GM23248 (cell line): ENCODE measurements at regions not wholly inside any gene's neighbourhood (a gene's known extent, or its start where the extent isn't known, plus 50 kb on each side); places are given as distances from the start of the nearest gene placed in this dataset.
A peak's percentile ranks its signal among the peaks of the same experiment; 100 is the strongest.

Experiments used
- DNase-seq: peaks from one replicate; pipeline ENCODE4 v3.0.0-alpha.2; 2015
- H2AFZ ChIP-seq: fragments of 200-600 bp; sonication (generic); 2 replicates; pipeline ENCODE4 v1.6.1; 2016; ENCODE audit warnings: antibody characterized with exemption
- H3F3A ChIP-seq: fragments of 200-600 bp; sonication (generic); 2 replicates; pipeline ENCODE4 v1.6.1; 2016; ENCODE audit warnings: mild to moderate bottlenecking, antibody characterized with exemption, mixed run types; ENCODE audit not compliant: insufficient read depth
- H3K27ac ChIP-seq: fragments of 200-600 bp; sonication (generic); 2 replicates; pipeline ENCODE4 v1.5.1; 2016; ENCODE audit warnings: mild to moderate bottlenecking
- H3K27me3 ChIP-seq: fragments of 200-600 bp; sonication (generic); replicated peaks from 2 replicates; pipeline ENCODE4 v1.6.1; 2016; ENCODE audit warnings: mild to moderate bottlenecking; ENCODE audit not compliant: insufficient read depth
- H3K36me3 ChIP-seq: fragments of 200-600 bp; sonication (generic); 2 replicates; pipeline ENCODE4 v1.6.1; 2016; ENCODE audit warnings: low read depth, mild to moderate bottlenecking
- H3K4me1 ChIP-seq: fragments of 200-600 bp; sonication (generic); 2 replicates; pipeline ENCODE4 v1.6.1; 2016; ENCODE audit warnings: mild to moderate bottlenecking; ENCODE audit not compliant: insufficient read depth
- H3K4me2 ChIP-seq: fragments of 200-600 bp; sonication (generic); one replicate; pipeline ENCODE4 v1.6.1; 2016; ENCODE audit warnings: mild to moderate bottlenecking; ENCODE audit not compliant: unreplicated experiment
- H3K4me3 ChIP-seq: fragments of 200-600 bp; sonication (generic); 2 replicates; pipeline ENCODE4 v1.5.1; 2016; ENCODE audit warnings: mild to moderate bottlenecking
- H3K79me2 ChIP-seq: fragments of 200-600 bp; sonication (generic); 2 replicates; pipeline ENCODE4 v1.6.1; 2016; ENCODE audit warnings: mild to moderate bottlenecking; ENCODE audit not compliant: insufficient read depth
- H3K9ac ChIP-seq: fragments of 200-600 bp; sonication (generic); 2 replicates; pipeline ENCODE4 v1.6.1; 2016; ENCODE audit warnings: mild to moderate bottlenecking
- H3K9me2 ChIP-seq: fragments of 200-600 bp; sonication (generic); 2 replicates; pipeline ENCODE4 v1.6.1; 2016; ENCODE audit warnings: mixed run types, mild to moderate bottlenecking, moderate library complexity; ENCODE audit not compliant: insufficient read depth
- H3K9me3 ChIP-seq: fragments of 200-600 bp; sonication (generic); one replicate; pipeline ENCODE4 v1.6.1; 2017; ENCODE audit warnings: low read depth
- H4K20me1 ChIP-seq: fragments of 200-600 bp; sonication (generic); 2 replicates; pipeline ENCODE4 v1.6.0; 2016; ENCODE audit not compliant: insufficient read depth
- EZH2 ChIP-seq: fragments of 200-600 bp; sonication (generic); IDR thresholded peaks from 2 replicates; pipeline ENCODE4 v1.6.1; 2018; ENCODE audit warnings: antibody characterized with exemption, mild to moderate bottlenecking; ENCODE audit not compliant: insufficient read depth, poor library complexity, severe bottlenecking
- EZH2phosphoT487 ChIP-seq: fragments of 200-600 bp; sonication (generic); IDR thresholded peaks from 2 replicates; pipeline ENCODE4 v1.6.1; 2018; ENCODE audit warnings: antibody characterized with exemption, moderate library complexity, mild to moderate bottlenecking, low read depth; ENCODE audit not compliant: insufficient read depth
- WGBS, 2 experiments: methylation state at CpG; one replicate each; pipeline ENCODE4 v1.1.6; 2015 to 2017; ENCODE audit warnings: low lambda C conversion rate in 2 of 2, low coverage in 1 of 2; ENCODE audit errors: missing lambda C conversion rate in 2 of 2; 5-methylcytosine and 5-hydroxymethylcytosine counted together
- in situ Hi-C: fragments of 300-500 bp; cut with MboI; formaldehyde crosslinking; loops from 2 replicates; pipeline ENCODE4 v1.15.0; 2020

- Histone ChIP-seq H3K9me2 (no peaks in the 10 kb centered on the region), H3K79me2 (no peaks in the 10 kb centered on the region), H3K27ac (no peak overlapping the region), H2AFZ (no peak overlapping the region), H3K36me3 (no peaks in the 10 kb centered on the region), H3K4me3 (no peak overlapping the region), H3K9ac (no peak overlapping the region), H4K20me1 (no peaks in the 10 kb centered on the region), H3K4me1 (no peaks in the 10 kb centered on the region), H3K9me3 (no peaks in the 10 kb centered on the region), H3F3A (no peaks in the 10 kb centered on the region), H3K4me2 (no peak overlapping the region), H3K27me3 (no peaks in the 10 kb centered on the region)
- 69 to 72% methylated on average over 6 of the region's 6 CpGs for WGBS, 2 experiments
- in situ Hi-C loops, result no loop called here
- TF ChIP-seq EZH2phosphoT487 (no peak), EZH2 (no peak)
- DNase-seq, result no peak
Measured at GRCh38 chr1:235059221-235059620, 69.4 kb downstream of the TOMM20 start.

GRCh38 chr1:235058695-235059094 lies 69.9 kb downstream of the TOMM20 start:
- Histone ChIP-seq H3K4me2 (no peak overlapping the region), H3K27me3 (no peaks in the 10 kb centered on the region), H3K9me2 (no peaks in the 10 kb centered on the region), H4K20me1 (no peaks in the 10 kb centered on the region), H2AFZ (no peak overlapping the region), H3K27ac (no peak overlapping the region), H3K9me3 (no peaks in the 10 kb centered on the region), H3K4me3 (no peak overlapping the region), H3K79me2 (no peaks in the 10 kb centered on the region), H3K9ac (no peak overlapping the region), H3K36me3 (no peaks in the 10 kb centered on the region), H3K4me1 (no peaks in the 10 kb centered on the region), H3F3A (no peaks in the 10 kb centered on the region)
- no peak for DNase-seq
- in situ Hi-C loops, result no loop called here
- 0 to 4% methylated on average over 1 of the region's 1 CpG for WGBS, 2 experiments
- TF ChIP-seq EZH2phosphoT487 (no peak), EZH2 (no peak)

- Histone ChIP-seq H3K79me2 (no peaks in the 10 kb centered on the region), H3K27ac (no peak overlapping the region), H4K20me1 (no peaks in the 10 kb centered on the region), H3K36me3 (no peaks in the 10 kb centered on the region), H3K9me2 (no peaks in the 10 kb centered on the region), H3K4me2 (no peak overlapping the region), H2AFZ (no peak overlapping the region), H3K4me1 (no peaks in the 10 kb centered on the region), H3F3A (no peaks in the 10 kb centered on the region), H3K4me3 (no peak overlapping the region), H3K9me3 (no peaks in the 10 kb centered on the region), H3K27me3 (no peaks in the 10 kb centered on the region), H3K9ac (no peak overlapping the region)
- in situ Hi-C loops, result no loop called here
- WGBS, 2 experiments, result 97 to 99% methylated on average over 10 to 12 of the region's 12 CpGs
- DNase-seq, result no peak
- no peak for TF ChIP-seq EZH2phosphoT487
- no peak for TF ChIP-seq EZH2
Measured at GRCh38 chr1:235057385-235058306, 71.0 kb downstream of the TOMM20 start.

GRCh38 chr1:235056937-235057336 lies 71.7 kb downstream of the TOMM20 start:
- no peaks in the 10 kb centered on the region for H3F3A ChIP-seq
- H3K36me3 ChIP-seq, result no peaks in the 10 kb centered on the region
- H3K79me2 ChIP-seq, result no peaks in the 10 kb centered on the region
- H3K4me1 ChIP-seq, result 0 out of 2 replicates have a peak, but pooled peaks cover 3% of the 10 kb centered on the region
- H3K27ac ChIP-seq, result no peak overlapping the region
- no peaks in the 10 kb centered on the region for H3K27me3 ChIP-seq
- no peak overlapping the region for H3K4me2 ChIP-seq
- no peak overlapping the region for H2AFZ ChIP-seq
- in situ Hi-C loops, result no loop called here
- H3K9me2 ChIP-seq, result no peaks in the 10 kb centered on the region
- no peaks in the 10 kb centered on the region for H3K9me3 ChIP-seq
- no peak overlapping the region for H3K9ac ChIP-seq
- peak; percentile 42 for DNase-seq
- H3K4me3 ChIP-seq, result no peak overlapping the region
- 97 to 99% methylated on average over 7 of the region's 7 CpGs for WGBS, 2 experiments
- H4K20me1 ChIP-seq, result no peaks in the 10 kb centered on the region
- TF ChIP-seq EZH2 (no peak), EZH2phosphoT487 (no peak)
